ENCODE measurements at regions not wholly inside any gene's neighbourhood (a gene's known extent, or its start where the extent isn't known, plus 50 kb on each side); places are given as distances from the start of the nearest gene placed in this dataset.

DNA sequence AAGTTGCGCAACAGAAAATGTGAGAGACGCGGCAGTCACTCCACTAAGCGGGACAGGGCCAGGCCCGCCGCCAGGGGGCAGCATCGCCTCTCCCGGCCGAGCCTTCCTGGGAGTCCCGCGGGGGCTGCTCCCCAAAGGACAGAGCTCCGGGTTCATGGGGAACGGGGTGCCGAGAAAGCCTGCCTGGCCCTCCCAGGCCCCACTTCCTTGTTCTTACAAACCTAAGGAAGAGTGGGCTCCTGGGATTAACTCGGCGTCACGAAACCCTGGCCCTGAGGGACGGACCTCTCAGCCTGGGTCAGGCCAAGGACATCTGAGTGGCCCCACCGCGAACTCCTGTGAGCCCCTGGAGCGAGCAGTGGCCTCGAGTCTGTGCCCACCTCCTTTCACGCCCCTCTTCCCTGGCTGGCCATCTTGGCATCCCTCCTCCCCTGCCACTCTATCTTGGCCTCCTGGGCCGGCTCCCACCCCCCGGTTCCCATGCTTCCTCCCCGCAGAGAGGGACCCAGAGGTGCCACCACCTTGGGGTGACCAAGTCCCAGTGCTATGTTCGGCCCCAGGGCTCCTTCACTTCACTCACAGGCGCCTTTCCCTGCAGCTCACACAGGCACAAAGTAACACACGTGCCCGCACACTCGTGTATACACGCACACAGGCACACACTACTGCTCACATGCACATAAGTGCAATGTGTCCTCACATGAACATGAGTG, 99.9 kb upstream of the FGF3 start:
- DNase-seq: peak; percentile 67

DNA sequence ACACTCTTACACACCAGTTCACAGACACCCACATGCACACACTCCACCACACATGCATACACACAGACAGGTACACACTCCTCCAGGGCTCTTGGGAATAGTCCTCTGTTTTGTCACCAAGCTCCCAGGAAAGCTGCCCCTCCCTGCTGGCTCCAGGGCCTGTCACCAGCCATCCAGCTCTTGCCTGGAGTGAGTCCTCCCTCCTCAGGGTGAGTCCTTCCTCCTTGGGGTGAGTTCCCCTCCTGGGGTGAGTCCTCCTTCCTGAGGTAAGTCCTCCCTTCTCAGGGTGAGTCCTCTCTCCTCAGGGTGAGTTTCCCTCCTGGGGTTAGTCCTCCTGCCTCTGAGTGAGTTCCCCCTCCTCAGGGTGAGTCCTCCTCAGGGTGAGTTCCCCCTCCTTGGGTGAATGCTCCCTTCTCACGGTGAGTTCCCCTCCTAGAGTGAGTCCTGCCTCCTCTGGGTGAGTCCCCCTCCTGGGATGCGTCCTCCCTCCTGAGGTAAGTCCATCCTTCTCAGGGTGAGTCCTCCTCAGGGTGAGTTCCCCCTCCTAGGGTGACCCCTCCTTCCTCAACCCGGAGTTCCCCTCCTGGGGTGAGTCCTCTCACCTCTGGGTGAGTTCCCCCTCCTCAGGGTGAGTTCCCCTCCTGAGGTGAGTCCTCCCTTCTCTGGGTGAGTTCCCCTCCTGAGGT, 100.6 kb upstream of the FGF3 start:
- DNase-seq: no peak

DNA sequence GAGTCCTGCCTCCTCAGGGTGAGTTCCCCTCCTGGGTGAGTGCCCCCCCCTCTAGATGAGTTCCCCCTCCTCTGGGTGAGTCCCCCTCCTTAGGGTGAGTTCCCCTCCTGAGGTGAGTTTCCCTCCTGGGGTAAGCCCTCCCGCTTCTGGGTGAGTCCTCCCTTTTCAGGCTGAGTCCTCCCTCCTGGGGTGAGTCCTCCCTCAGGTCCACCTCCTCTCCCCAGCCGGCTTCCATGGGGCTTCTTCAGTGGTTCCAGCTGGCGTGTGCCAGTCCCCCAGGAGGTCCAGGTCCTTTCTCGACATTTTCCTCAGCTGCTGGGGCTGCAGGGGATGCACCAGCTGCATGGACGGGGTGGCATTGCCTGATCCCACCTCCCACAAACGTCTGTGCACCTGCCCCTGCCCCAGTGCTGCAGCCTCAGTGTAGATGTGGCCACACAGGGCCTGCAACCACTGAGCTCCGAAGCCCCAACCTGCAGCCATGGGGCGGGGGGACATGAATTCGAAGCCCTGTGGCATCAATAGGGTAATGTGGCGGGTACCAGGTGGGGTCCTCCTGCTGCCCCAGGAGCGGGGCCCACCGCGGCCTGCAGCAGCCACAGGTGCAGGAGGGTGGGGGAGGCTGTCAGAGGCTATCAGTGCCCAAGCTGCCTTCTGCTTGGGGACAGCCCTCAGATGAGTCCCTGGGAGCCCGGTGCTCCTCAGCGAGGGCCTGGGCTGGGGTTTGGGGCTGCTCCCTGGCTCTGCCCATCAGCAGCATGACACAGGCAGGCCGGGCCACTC, 101.3 kb upstream of the FGF3 start:
- no peak for DNase-seq

DNA sequence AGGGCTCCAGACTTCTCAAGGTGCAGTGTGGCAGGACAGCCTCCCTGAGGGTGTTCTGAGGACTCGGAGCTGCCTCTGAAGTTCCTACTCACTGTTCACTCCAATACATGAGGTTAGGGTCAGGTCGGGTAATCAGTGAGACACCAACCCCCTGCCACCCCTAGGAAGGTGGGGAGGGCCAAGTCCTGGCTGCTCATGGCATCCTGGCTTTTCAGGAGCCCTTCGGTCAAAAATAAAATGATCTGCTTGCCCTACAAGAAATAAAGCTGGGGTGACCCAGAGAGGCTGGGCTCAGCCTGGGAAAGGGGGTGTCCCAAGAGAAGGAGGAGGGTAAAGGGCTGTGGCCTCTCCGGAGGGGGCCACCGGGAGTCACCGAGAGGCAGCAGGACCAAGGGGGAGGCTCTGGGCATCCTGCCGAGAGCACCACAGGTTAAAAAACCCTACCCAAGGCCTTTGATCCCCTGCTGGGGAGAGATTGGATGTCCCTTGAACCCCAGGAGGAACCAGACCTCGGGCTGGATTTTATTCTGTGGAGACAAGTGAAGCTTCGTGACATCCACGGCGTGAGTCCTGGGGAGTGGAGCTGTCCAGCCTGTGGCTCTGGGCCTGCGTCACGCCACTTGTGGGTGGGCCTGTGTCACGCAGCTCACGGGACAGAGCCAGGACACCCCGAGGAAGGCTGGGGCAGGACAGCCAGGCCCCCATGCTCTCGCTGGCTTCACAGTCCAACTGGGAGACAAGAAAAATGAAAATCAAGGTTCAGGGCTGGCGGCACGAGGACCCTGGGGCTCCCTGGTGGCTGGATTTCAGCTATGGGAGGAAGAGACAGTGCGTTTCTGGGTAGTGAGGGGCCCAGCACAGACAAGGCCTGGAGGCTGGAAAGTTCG, 102.2 kb upstream of the FGF3 start:
- DNase-seq: no peak

DNA sequence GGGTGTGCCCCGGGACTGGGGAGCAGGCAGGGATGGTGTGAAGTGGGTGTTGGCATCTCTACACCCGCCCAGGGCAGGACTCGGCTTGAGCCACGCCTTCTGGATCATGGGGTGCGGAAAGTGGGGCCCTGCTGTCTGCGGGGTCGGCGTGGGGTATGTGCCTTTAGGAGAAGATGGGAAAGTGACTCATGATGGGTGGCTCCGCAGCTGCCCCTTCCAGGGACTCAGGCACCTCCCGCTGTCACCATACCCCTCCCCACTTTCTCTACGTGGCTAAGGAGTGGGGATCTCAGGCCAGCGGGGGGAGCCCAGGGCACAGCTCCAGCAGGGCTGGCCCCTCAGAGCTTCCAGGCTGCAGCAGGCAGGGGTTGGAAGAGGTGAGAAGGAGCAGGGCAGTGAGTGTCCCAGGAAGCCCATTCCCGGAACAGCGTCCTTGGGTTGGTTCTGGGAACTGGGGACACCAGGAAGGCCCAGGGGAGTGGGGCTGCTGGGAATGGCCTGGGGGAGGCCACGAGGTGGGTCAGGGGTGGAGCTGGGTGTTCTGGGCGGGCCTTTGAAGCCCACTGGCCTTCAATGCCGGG, 102.9 kb upstream of the FGF3 start:
- no peak for DNase-seq

DNA sequence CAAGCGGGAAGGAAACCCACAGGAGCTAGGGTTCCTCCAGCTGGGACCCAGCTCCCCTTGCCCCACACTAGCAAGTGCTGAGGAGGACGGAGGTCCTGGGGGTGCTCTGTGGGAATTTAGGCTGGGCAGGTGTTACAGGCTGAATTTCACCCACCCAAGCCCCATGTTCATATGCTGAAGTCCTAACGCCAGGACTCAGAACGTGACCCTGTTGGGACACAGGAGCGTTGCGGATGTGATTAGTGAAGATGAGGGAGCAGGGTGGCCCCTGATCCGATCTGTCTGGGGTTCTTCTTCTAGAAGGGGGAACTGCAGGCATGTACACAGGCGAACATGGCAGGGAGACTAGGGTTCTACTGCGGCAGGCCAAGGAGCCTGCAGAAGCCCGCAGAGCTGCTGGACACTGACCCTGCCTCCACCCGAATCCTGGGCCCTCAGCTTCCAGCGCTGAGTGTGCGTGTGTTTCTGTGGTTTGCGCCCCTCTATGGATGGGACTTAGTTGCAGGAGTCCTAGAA, 103.4 kb upstream of the FGF3 start:
- no peak for DNase-seq

DNA sequence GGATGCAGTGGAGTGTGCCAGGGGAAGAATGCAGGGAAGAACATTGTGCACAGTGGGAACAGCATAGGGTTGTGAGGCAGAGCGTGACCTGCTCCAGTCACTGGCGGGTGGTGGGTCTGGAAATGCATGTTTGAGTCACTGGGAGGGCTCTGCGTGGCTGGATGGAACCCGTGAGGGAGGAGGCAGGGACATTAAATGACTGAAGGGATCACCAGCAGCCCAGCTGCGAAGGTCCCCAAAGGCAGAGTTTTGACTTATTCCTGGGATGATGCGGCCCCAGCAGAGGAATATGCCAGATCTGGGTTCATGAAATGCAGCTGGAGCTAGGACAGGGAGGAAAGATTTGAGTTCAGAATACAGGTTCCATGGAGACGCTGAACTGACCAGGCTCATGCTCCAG, 104.0 kb upstream of the FGF3 start:
- no peak for DNase-seq

DNA sequence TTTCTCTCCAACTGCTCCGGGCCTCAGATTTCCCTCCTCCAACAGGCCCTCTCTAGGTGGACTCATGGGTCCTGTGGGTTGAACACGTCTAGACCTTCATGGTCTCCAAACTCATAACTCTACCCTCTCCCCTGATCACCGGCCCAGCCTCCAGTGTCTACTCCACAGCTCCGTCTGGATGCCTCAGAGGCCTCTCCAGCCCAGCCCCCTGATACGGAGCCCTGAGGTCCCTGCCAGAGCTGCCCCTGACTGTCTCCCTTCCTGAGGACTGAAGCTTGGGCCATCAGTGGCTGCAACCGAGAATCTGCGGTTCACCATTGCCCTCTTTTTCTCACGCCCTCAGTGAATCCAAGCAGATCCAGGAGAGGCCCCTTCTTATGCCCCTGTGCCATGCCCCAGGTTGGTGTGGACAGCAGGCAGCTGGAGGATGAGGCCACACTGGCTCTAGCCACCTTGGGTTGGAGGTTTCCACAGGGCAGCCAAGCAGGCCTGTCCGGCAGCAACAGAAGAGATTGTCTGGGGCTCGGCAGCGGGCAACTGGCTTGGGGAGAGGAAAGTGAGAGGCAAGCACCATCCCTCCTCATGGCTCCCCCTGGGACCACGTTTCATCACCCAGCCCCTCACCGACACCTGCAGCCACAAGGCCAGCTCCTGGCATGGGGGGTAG, 104.6 kb upstream of the FGF3 start:
- DNase-seq: no peak

DNA sequence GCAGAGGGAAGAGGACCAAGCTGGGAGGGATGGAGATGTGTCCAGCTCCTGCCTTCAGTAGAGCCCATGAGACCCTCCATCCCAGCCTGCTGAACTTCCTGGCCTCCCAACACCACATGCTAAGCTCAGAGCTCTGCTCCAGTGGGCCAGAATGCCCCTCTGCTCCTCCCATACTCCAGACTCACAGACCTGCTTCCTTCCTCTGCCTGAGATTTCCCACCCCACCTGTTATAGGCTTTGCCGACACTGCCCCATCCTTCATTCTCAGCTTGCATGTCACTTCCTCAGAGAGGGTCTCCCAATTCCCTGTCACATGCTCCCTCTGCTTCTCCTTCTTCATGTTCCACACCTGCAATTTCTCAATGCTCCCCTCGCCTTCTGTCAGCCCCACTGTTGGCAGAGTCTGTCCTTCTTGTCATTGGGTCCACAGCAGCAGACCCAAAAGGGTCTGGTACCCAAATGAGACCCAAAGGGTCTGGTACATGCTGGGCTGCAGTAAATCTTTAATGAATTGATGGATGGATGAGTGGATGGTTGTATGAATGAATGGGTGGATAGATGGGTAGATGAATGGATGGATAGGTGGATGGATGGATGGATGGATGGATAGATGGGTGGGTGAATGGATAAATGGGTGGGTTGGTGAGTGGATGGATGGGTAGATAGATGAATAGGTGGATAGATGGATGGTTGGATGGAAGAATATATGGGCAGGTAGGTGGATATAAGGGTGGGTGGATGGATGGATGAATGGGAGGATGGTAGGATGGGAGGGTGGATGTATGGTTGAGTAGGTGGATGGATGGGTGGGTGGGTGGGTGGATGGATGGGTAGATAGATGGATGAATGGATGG, 105.3 kb upstream of the FGF3 start:
- no peak for DNase-seq

DNA sequence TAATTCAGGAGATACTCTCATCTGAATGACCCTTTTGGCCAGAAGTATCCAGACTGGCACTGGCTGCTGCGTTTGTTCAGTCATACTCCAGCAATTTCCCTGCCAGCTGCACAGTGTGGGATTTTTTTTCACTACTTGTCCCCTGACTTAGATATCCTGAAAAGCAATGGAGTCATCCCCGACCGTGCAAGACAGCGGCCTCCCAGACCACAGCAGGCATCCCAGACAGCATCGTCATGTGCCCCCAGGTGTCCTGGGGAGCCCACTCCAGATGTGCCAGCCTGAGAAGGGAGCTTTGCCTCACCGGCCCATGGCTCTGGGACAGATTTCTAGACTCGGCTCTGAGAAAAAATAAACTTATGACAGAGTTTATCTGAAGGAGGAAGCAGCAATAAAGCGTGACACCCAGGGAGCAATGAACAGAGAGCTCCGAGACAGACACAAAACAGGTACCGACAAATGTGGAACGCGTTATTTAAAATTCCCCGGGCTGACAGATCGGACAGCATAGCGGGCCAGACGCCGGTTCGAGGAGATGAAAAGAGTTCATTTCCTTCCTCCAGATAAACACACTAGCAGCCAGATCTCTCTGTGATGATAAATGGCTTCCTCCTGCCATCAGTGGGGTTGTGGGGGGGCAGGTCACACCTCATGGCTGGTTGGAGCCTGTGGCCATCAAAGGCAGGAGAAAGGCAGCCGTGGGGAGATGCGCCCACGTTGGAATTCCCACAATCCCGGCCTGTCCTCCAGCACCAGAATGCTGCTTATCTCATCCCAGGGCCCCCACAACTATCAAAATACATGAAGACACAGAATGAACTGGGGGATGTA, 106.4 kb upstream of the FGF3 start:
- DNase-seq: no peak

DNA sequence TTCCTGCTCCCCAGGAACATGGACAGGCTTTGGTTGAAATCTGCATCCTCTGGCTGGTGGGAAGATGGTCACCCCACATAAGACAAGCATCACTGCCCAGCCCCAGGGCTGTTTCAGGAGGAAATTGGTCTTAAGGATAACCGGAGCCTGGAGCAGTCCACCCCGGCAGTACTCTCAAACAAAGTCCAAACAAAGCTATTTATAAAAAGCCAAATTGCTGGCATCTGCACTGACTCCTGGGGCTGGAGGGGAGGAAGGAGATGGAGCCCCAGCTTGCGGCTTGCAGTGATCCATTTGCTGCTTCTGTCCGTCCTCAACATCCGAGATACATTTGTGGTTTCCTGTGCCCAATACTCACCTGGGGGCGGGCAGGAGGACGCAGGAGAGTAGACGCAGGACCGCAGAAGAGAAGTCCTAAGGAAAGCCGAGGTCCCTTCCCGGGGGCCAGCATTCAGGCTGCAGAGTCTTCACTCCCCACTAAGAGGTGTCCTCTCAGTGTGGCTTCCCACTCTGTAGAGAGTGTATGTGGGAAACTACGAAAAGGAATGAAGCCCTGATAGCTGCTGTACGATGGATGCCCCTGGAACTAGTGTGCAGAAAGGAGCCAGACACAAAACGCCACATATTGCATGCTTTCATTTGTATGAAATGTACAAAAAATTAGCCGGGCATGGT, 107.3 kb upstream of the FGF3 start:
- no peak for DNase-seq

DNA sequence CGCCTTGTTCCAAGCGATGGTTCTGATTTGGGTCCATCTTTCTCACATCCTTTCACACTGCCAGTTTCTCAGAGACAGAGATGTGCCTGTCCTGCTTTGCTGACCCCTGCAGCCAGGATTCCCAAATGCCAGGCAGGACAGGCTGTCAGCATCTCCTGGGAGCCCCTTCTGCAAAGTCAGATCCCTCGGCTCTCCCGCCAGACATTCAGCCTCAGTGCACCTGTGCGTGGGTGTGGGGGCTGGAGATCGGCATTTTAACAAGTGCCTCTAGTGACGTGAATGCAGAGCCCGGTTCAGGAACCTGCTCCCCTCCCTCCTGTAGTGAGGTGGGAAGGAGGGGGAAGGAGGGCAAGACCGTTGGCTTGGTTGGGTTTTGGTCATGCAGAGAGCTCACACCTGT, 108.9 kb upstream of the FGF3 start:
- no peak for DNase-seq

DNA sequence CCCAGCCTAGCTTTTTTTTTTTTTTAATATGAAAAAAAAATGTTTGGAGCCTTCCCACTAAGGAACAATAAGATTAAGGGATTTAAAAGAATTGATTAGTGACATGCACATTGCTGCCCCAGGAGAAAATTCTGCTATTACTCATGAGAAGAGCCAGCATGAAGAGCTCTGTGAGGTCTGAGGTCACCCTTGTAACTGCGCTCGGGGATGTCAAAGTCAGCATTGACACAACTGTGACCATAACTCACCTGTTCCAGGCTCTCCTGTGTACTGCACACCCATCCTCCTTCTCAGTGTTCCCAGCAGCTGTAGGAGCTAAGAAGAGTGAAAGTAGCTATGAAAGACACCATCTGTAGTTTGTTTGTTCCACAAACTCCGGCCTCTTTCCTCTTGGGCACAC, 109.8 kb upstream of the FGF3 start:
- no peak for DNase-seq

DNA sequence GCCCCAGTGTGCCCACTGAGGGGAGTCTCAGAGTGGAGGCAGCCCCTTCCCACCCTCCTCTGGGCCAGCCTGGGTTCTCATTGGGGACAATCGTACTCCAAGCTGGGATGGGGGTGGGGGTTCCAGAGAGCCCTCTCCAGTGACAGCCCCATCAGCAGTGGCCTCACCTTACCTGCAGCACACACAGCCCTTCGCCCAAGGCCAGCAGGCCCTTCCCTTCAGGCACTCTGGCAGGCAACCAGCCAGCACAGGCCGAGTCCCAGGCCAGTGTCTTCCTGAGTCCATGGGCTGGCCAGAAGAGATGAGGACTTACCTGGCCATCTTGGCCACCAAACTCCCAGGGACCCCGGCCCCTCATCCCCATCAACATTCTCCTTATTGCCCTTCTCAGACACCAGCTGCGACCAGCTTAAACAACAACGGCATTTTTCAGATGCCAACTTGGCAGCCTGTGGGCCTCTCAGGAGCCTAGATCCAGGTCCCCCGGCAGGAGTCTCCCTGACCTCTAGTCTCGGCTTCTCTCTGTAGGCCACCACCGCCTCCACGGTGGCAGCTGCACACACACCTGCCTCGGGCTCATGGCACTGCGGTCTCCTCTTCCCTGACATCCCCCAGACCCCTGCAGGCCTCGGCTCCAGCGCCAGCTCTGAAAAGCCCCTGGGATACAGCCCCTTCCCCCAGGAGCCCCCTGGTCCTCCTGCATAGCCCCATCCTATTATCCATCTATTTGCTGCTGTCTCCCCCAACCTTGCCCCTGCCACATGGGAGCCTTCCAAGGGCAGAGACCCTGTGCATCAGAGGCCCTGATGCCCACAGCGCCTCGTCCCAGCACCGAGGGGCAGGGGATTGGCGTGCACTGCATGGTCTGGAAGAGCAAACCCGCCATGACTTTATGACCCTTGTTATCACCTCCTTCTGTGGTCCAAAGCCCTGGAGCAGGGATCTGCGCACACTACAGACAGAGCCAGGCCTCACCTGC, 111.2 kb upstream of the FGF3 start:
- DNase-seq: no peak

DNA sequence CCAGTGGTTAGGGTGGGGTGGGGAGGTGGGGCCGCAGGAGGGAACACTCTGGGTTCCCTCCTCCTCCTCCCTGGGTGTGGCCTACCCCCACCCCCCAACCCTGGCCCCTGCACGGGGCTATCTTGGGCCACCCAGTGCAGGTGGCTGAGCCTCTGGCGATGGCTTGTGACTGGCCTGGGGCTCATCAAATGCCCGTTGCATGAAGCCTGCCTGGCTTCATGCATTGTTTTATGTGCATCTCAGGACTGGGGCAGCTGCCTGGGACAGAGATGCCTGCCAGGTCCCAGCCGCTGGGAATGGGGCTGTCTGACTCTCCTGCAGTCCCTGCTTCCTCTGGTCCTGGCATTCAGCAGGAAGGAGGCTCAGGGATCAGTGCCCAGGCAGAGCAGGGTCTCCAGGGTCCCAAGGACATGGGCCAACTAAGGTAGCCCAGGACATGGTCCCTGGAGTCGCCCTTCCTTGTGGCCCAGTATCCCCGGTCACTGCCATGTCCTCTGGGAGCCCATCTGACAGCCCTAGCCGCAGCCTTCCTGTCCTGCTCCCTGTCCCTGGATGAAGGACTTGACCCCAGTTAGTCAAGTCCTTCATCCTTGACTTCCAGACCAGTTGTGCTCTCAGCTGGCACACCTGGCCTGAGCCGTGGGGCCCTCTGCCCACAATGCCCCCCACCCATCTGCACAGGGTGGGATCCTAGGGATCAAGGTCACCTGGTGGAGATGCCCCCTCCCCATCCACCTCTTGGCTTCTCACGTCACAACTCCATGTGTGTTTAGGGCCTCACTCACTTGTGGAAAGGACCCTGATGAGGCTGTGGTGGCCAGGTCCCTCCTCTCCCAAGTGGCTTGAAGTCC, 112.1 kb upstream of the FGF3 start:
- DNase-seq: no peak

DNA sequence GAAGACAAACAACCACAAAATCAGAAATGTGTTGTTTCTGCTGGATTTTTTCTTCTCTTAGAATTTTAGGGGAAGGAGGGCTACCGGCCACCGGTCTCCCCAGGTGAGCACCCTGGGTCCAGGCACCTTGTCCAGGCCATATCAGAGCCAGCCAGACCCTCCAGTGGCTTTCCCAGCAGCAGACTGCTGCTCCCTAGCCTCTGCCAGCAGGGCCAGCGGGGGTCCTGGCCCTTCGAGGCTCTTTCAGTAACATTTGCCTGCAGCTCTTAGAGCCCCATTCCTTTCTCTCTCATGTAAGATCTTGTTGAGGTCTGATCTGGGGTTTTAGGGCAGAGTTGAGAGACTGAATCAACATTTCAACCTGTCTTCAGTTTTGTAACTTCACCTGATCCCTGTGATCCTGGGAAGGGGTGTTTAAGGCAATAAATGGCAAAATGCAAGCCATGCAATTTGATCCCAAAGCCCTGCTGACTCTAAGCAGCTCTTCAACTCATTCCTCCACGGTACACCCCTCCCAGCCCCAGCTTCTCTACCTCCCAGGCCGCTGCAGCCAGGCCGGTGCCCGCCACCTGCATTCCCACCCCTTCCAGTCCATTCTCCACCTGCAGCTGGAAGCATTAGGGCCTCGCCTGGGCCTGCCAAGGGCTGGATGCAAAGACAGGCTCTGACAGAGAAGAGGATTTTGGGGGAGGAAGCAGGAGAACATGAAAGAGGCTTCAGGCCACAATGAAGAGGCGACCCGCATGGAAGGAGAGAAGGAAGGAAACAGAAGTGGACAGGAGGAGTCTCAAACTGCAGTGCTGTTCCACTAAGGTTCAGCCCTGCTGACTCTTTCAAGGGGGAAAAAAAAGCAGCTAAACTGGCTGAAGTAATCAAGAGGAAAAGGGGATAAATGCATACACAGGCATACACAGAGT, 113.0 kb upstream of the FGF3 start:
- no peak for DNase-seq
